CD14-positive monocyte (primary cell): ENCODE measurements at regions not wholly inside any gene's neighbourhood (a gene's known extent, or its start where the extent isn't known, plus 50 kb on each side); places are given as distances from the start of the nearest gene placed in this dataset.

Experiments used
- DNase-seq, 3 donors: peaks; one replicate each; pipeline ENCODE4 v3.0.0-alpha.2; 2011 to 2022
- H2AFZ ChIP-seq: 2 replicates; pipeline ENCODE4 v1.6.0; 2012; ENCODE audit warnings: mild to moderate bottlenecking, low read depth, low read length, inconsistent platforms; ENCODE audit not compliant: insufficient read depth, poor library complexity, severe bottlenecking
- H3K27ac ChIP-seq, 2 donors: 1 replicate in 1 of 2; 2 replicates in 1 of 2; pipeline ENCODE4 v1.5.1; 2012 to 2013; ENCODE audit warnings: low read length in 2 of 2, control low read depth in 1 of 2, inconsistent platforms in 1 of 2, low read depth in 1 of 2, mild to moderate bottlenecking in 1 of 2
- H3K27me3 ChIP-seq, 2 donors: one replicate each; pipeline versions ENCODE4 v1.6.0 to v1.6.1; 2011 to 2013; ENCODE audit warnings: low read length in 2 of 2; ENCODE audit not compliant: control insufficient read depth in 2 of 2, insufficient read depth in 2 of 2
- H3K36me3 ChIP-seq, 2 donors: replicated peaks in 1 of 2; 1 replicate in 1 of 2; 2 replicates in 1 of 2; pipeline versions ENCODE4 v1.5.1 to v1.6.1; 2012 to 2013; ENCODE audit warnings: low read length in 2 of 2, control low read depth in 1 of 2, inconsistent platforms in 1 of 2, mild to moderate bottlenecking in 1 of 2; ENCODE audit not compliant: insufficient read depth in 2 of 2, control insufficient read depth in 1 of 2
- H3K4me1 ChIP-seq, 2 donors: 1 replicate in 1 of 2; 2 replicates in 1 of 2; pipeline versions ENCODE4 v1.5.1 to v1.6.1; 2012 to 2013; ENCODE audit warnings: low read length in 2 of 2, control low read depth in 1 of 2, inconsistent platforms in 1 of 2, mild to moderate bottlenecking in 1 of 2, moderate library complexity in 1 of 2; ENCODE audit not compliant: insufficient read depth in 2 of 2, control insufficient read depth in 1 of 2
- H3K4me2 ChIP-seq: replicated peaks from 2 replicates; pipeline ENCODE3; 2012; ENCODE audit warnings: low read length, moderate library complexity, mild to moderate bottlenecking; ENCODE audit not compliant: poor library complexity, severe bottlenecking; ENCODE audit errors: extremely low read depth
- H3K4me3 ChIP-seq, 3 experiments: fragments of 200-600 bp in 1 of 3; sonication (generic) in 1 of 3; replicated peaks in 1 of 3; 1 replicate in 2 of 3; 2 replicates in 1 of 3; pipeline ENCODE4 v1.5.1; 2011 to 2013; ENCODE audit warnings: low read length in 3 of 3, mild to moderate bottlenecking in 3 of 3, control low read depth in 2 of 3, low read depth in 2 of 3, inconsistent platforms in 1 of 3, moderate library complexity in 1 of 3
- H3K79me2 ChIP-seq: 2 replicates; pipeline ENCODE4 v1.6.0; 2012; ENCODE audit warnings: mild to moderate bottlenecking, control low read depth, inconsistent platforms, low read length, moderate library complexity; ENCODE audit not compliant: insufficient read depth
- H3K9ac ChIP-seq: 2 replicates; pipeline ENCODE4 v1.6.0; 2017; ENCODE audit warnings: low read length, mild to moderate bottlenecking; ENCODE audit not compliant: insufficient read depth, poor library complexity, severe bottlenecking
- H3K9me3 ChIP-seq, 2 donors: replicated peaks in 1 of 2; 1 replicate in 1 of 2; 2 replicates in 1 of 2; pipeline versions ENCODE4 v1.5.1 to v1.6.1; 2012 to 2013; ENCODE audit warnings: low read length in 2 of 2, control low read depth in 1 of 2; ENCODE audit not compliant: control insufficient read depth in 1 of 2, insufficient read depth in 1 of 2
- H4K20me1 ChIP-seq: 2 replicates; pipeline ENCODE4 v1.6.0; 2012; ENCODE audit warnings: mild to moderate bottlenecking, low read length, control low read depth, moderate library complexity; ENCODE audit not compliant: insufficient read depth
- H3K27ac Mint-ChIP-seq, 7 donors: one replicate each; pipeline ENCODE4 v1.8.0; 2020; ENCODE audit warnings: mild to moderate bottlenecking in 7 of 7, mixed read lengths in 7 of 7, moderate library complexity in 6 of 7, inconsistent platforms in 2 of 7
- H3K27me3 Mint-ChIP-seq, 3 donors: one replicate each; pipeline ENCODE4 v1.8.0; 2021 to 2022; ENCODE audit warnings: low read depth in 3 of 3, mild to moderate bottlenecking in 3 of 3, mixed read lengths in 3 of 3, moderate library complexity in 3 of 3, inconsistent platforms in 1 of 3
- H3K36me3 Mint-ChIP-seq, 2 donors: one replicate each; pipeline ENCODE4 v1.8.0; 2020; ENCODE audit warnings: mixed read lengths in 2 of 2, inconsistent platforms in 1 of 2, mild to moderate bottlenecking in 1 of 2
- H3K4me1 Mint-ChIP-seq: one replicate; pipeline ENCODE4 v1.8.0; 2020; ENCODE audit warnings: mild to moderate bottlenecking, mixed read lengths
- H3K4me3 Mint-ChIP-seq, 2 donors: one replicate each; pipeline ENCODE4 v1.8.0; 2020; ENCODE audit warnings: mild to moderate bottlenecking in 2 of 2, mixed read lengths in 2 of 2, moderate library complexity in 1 of 2
- H3K9me3 Mint-ChIP-seq, 7 donors: one replicate each; pipeline ENCODE4 v1.8.0; 2020 to 2022; ENCODE audit warnings: mixed read lengths in 7 of 7, mild to moderate bottlenecking in 6 of 7, moderate library complexity in 6 of 7, inconsistent platforms in 2 of 7
- CTCF ChIP-seq: fragments of 200-600 bp; IDR thresholded peaks from one replicate; pipeline ENCODE4 v1.8.0; 2022; ENCODE audit warnings: antibody characterized with exemption, mild to moderate bottlenecking
- WGBS: methylation state at CpG from one replicate; pipeline ENCODE4 v1.1.5; 2013; ENCODE audit warnings: missing lambda C conversion rate; ENCODE audit not compliant: insufficient coverage; 5-methylcytosine and 5-hydroxymethylcytosine counted together
- intact Hi-C, 2 donors: fragments of 100-400 bp; cut with micrococcal nuclease; formaldehyde crosslinking; loops; one replicate each; pipeline versions ENCODE4 v1.15.0 to v1.15.1; 2023

- H3K4me1 Mint-ChIP-seq, result no peaks in the 10 kb centered on the region
- no peaks in the 10 kb centered on the region for H3K36me3 Mint-ChIP-seq
- no peak overlapping the region for H3K27ac Mint-ChIP-seq
These were observed 100.8 kb downstream of the GRIN2B start for GRCh38 chr12:13880613-13881012.

GRCh38 chr12:13875744-13876143 is 105.7 kb downstream of the GRIN2B start:
- H3K4me3 Mint-ChIP-seq, result no peak overlapping the region
- H3K27ac Mint-ChIP-seq, result no peak overlapping the region
- Histone ChIP-seq H2AFZ (no peak overlapping the region), H3K4me3 (no peak overlapping the region), H3K27ac (no peak overlapping the region), H3K9ac (no peak overlapping the region), H3K9me3 (no peaks in the 10 kb centered on the region), H3K4me2 (no peak overlapping the region), H3K27me3 (no peaks in the 10 kb centered on the region), H3K36me3 (no peaks in the 10 kb centered on the region), H3K4me1 (no peaks in the 10 kb centered on the region), H3K79me2 (no peaks in the 10 kb centered on the region), H4K20me1 (no peaks in the 10 kb centered on the region)
- 100% methylated on average over 1 of the region's 4 CpGs for WGBS
- DNase-seq, result no peak
- H3K36me3 Mint-ChIP-seq, result no peaks in the 10 kb centered on the region
- no peaks in the 10 kb centered on the region for H3K9me3 Mint-ChIP-seq
- TF ChIP-seq CTCF, result no peak
- peaks cover 0 to 4% (median 2%) of the 10 kb centered on the region in 3 donors for H3K27me3 Mint-ChIP-seq
- intact Hi-C loops, result no loop called here
- H3K4me1 Mint-ChIP-seq, result no peaks in the 10 kb centered on the region

More at GRCh38 chr12:13880613-13881012, 100.8 kb downstream of the GRIN2B start:
- Mint-ChIP-seq H3K27me3 (peaks cover 0 to 3% (median 0%) of the 10 kb centered on the region in 3 donors), H3K9me3 (peaks cover 0 to 1% (median 0%) of the 10 kb centered on the region in 7 donors), H3K4me3 (no peak overlapping the region)
- H3K79me2 ChIP-seq, result no peaks in the 10 kb centered on the region
- 80% methylated on average over 3 of the region's 4 CpGs for WGBS
- H3K4me3 ChIP-seq, result no peak overlapping the region
- no peaks in the 10 kb centered on the region for H3K9me3 ChIP-seq
- H3K4me1 ChIP-seq, result no peaks in the 10 kb centered on the region
- DNase-seq, result no peak
- TF ChIP-seq CTCF, result no peak
- no peak overlapping the region for H3K4me2 ChIP-seq
- H2AFZ ChIP-seq, result no peak overlapping the region
- intact Hi-C loops, result no loop called here
- H3K36me3 ChIP-seq, result no peaks in the 10 kb centered on the region
- no peaks in the 10 kb centered on the region for H3K27me3 ChIP-seq
- H4K20me1 ChIP-seq, result no peaks in the 10 kb centered on the region
- no peak overlapping the region for H3K9ac ChIP-seq
- H3K27ac ChIP-seq, result no peak overlapping the region
